22Rv1 (cell line): ENCODE measurements at regions not wholly inside any gene's neighbourhood (a gene's known extent, or its start where the extent isn't known, plus 50 kb on each side); places are given as distances from the start of the nearest gene placed in this dataset.

Experiments
- CTCF ChIP-seq: fragments of 450-650 bp; IDR thresholded peaks from 2 replicates; pipeline ENCODE4 v1.5.1; 2017; ENCODE audit warnings: mild to moderate bottlenecking
- ZFX ChIP-seq: fragments of 450-650 bp; IDR thresholded peaks from 2 replicates; pipeline ENCODE4 v1.6.1; 2017; ENCODE audit warnings: antibody characterized with exemption, borderline replicate concordance

DNA sequence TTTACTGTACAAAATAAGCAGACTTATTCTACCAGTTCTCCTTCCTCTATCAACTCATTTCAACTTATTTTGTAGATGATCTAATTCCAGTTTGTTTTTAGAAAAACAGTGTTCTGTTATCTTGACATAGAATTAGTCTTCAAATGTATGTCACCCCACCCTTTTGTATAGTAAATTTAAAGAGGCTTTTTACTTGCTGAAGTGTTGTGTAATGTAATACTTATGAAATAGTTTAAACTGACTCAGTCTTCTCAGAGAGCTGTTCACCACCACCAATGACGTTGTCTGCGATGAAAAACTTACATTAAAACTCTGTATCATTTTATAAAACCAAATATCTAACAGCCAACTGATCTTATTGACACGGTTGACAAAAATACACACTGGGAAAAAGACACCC is 82.9 kb downstream of the RAP2B start:
- no peak for TF ChIP-seq ZFX
- no peak for TF ChIP-seq CTCF
